Colonic mucosa (tissue), 4 donors: ENCODE measurements at regions not wholly inside any gene's neighbourhood (a gene's known extent, or its start where the extent isn't known, plus 50 kb on each side); places are given as distances from the start of the nearest gene placed in this dataset.

Experiments
- DNase-seq: peaks from one replicate; pipeline ENCODE4 v3.0.0-alpha.2; 2020
- H3K27ac ChIP-seq: fragments of 200-600 bp; one replicate; pipeline ENCODE4 v1.8.0; 2021
- H3K27me3 ChIP-seq: fragments of 200-600 bp; one replicate; pipeline ENCODE4 v1.8.0; 2021
- H3K36me3 ChIP-seq: fragments of 200-600 bp; one replicate; pipeline ENCODE4 v1.8.0; 2021
- H3K4me1 ChIP-seq: fragments of 200-600 bp; one replicate; pipeline ENCODE4 v1.8.0; 2021; ENCODE audit warnings: mild to moderate bottlenecking
- H3K4me3 ChIP-seq: fragments of 200-600 bp; one replicate; pipeline ENCODE4 v1.8.0; 2021
- H3K9ac ChIP-seq, 2 donors: one replicate each; pipeline ENCODE4 v1.7.0; 2013; ENCODE audit warnings: control low read depth in 2 of 2, low read depth in 2 of 2, low read length in 2 of 2
- H3K9me3 ChIP-seq: fragments of 200-600 bp; one replicate; pipeline ENCODE4 v1.8.0; 2021
- CTCF ChIP-seq: fragments of 200-600 bp; IDR thresholded peaks from one replicate; pipeline ENCODE4 v1.8.0; 2022; ENCODE audit warnings: antibody characterized with exemption, mild to moderate bottlenecking
- intact Hi-C: fragments of 100-400 bp; cut with DNase I; formaldehyde crosslinking; loops from one replicate; pipeline ENCODE4 v1.14.1; 2022
- donor health status: healthy.
- donor health status: DM: no; HTN: no; CAD: no.
- donor health status: DM: no; HTN: no; CAD: no.

DNA sequence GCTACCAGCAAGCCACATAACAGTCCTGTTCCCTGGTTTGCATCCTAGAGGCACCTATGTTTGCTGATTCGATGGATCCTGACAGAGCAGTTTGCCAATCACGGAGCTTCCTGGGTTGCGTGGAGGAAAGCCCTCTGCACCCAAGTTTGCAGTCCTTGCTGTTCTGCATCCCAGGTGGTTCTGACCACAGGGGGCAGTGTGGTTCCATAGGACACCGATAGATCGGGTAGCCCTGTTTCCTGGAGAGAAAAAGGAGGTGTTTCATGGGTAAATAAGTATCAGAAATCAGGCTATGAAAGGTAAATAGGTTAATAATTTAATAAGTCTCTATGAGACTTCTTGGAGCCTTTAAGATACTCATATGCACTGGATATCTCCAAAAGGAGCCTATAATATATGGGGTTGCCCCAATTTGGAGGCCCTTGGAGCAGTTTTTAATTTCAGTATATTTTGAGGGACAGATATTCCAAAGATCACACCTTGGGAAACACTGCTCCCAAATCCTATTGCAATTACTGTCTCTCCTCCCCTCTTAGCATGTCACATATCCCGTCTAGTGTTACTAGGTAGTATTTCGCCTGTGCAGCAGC, 194.6 kb upstream of the TPM1 start:
- peak; percentile 73 for TF ChIP-seq CTCF
- intact Hi-C loops, result loop anchor here (5.0 kb wide), 3 partner anchors 66 to 244 kb away; partner anchors contain the start of gene TPM1
- no peaks in the 10 kb centered on the region for H3K4me1 ChIP-seq

DNA sequence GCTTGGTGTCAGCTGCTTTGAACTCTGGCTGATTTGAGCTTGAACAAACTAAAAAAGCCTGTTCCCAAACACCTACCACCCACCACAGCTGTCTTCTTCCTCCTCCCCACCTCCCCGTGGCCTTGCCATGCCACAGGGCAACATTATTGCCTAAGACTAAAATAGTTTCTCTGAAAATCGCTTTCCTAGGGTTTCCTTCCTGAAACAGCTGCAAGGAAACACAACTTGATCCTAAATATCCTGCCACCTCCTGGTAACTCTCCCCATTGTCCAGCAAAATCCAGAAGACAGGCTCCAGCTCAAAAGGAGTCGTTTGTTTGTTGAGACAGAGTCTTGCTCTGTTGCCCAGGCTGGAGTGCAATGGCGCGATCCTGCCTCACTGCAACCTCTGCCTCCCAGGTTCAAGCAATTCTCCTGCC, 193.9 kb upstream of the TPM1 start:
- no peaks in the 10 kb centered on the region for H3K9me3 ChIP-seq
- no peaks in the 10 kb centered on the region for H3K36me3 ChIP-seq
- no peak overlapping the region for H3K9ac ChIP-seq
- H3K27ac ChIP-seq, result no peak overlapping the region
- no peak for DNase-seq
- intact Hi-C loops, result loop anchor here (5.0 kb wide), 3 partner anchors 66 to 244 kb away; partner anchors contain the start of gene TPM1
- no peak overlapping the region for H3K4me3 ChIP-seq
- no peaks in the 10 kb centered on the region for H3K4me1 ChIP-seq
- H3K27me3 ChIP-seq, result no peaks in the 10 kb centered on the region
- no peak for TF ChIP-seq CTCF

More for the DNA sequence above, 194.6 kb upstream of the TPM1 start:
- no peak overlapping the region for H3K9ac ChIP-seq
- no peak overlapping the region for H3K4me3 ChIP-seq
- peak; percentile 84 for DNase-seq
- H3K36me3 ChIP-seq, result no peaks in the 10 kb centered on the region
- H3K27ac ChIP-seq, result no peak overlapping the region
- no peaks in the 10 kb centered on the region for H3K27me3 ChIP-seq
- no peaks in the 10 kb centered on the region for H3K9me3 ChIP-seq

DNA sequence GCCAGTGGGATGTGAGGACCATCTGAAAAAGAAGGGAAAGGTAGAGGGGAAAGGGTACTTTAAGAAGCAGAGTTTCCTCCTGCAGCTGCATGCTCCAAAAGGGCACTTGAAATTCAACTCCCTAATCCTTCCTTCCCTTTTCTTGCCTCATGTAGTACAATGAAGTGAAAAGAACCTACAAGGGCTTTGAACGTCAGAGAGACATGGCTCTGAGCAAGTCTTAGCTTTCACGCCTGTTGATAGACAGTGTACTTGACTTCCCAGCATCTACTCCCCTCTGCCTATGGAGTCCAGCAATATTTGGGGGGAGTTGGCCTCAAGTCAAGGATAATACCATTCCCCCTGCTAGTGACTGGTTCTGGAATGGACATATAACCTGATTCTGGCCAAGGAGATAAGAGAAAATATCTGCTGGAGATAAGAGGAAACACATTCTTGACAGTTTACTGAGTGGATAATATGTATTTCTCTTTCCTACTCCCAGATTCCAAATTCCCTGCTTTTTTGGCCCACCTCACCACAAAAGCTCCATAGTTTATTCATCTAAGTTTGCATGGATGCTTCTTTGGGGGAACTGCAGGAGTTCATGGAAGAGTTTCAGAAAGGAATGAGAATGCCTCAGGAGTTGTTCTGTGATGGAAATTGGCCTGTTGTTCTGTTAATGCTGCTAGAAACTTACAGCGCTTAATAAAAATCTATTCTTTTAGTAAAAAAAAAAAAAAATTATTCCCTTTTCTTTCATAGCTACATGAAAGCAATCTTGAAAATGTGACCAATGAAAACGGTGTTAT, 193.0 kb upstream of the TPM1 start:
- H3K4me1 ChIP-seq, result no peaks in the 10 kb centered on the region
- no peaks in the 10 kb centered on the region for H3K36me3 ChIP-seq
- no peak overlapping the region for H3K9ac ChIP-seq
- no peak for TF ChIP-seq CTCF
- H3K9me3 ChIP-seq, result no peaks in the 10 kb centered on the region
- H3K27me3 ChIP-seq, result no peaks in the 10 kb centered on the region
- intact Hi-C loops, result loop anchor here (5.0 kb wide), 3 partner anchors 67 to 243 kb away; partner anchors contain the start of gene TPM1
- no peak overlapping the region for H3K4me3 ChIP-seq
- H3K27ac ChIP-seq, result no peak overlapping the region
- no peak for DNase-seq

DNA sequence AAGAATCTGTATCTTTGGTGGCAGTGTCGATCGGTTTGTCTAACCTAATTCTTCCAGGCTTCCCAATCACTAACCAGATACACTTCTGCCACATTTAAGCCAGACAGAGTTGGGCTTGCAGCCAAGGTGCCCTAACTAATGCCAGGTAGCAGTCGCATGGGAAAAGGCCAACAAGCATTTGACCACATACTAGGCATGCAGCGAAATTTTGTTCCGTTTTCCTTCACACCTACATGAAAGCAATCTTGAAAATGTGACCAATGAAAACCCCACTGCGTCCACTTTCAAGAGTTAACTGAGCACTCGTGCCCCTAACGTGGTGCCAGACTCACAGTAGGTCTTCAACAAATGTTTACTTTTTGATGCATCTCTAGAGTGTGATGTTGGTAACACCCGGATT, 192.2 kb upstream of the TPM1 start:
- no peak for TF ChIP-seq CTCF
- Histone ChIP-seq H3K9me3 (no peaks in the 10 kb centered on the region), H3K9ac (no peak overlapping the region), H3K4me1 (no peaks in the 10 kb centered on the region), H3K27me3 (no peaks in the 10 kb centered on the region), H3K36me3 (no peaks in the 10 kb centered on the region), H3K27ac (no peak overlapping the region), H3K4me3 (no peak overlapping the region)
- intact Hi-C loops, result no loop called here
- no peak for DNase-seq

DNA sequence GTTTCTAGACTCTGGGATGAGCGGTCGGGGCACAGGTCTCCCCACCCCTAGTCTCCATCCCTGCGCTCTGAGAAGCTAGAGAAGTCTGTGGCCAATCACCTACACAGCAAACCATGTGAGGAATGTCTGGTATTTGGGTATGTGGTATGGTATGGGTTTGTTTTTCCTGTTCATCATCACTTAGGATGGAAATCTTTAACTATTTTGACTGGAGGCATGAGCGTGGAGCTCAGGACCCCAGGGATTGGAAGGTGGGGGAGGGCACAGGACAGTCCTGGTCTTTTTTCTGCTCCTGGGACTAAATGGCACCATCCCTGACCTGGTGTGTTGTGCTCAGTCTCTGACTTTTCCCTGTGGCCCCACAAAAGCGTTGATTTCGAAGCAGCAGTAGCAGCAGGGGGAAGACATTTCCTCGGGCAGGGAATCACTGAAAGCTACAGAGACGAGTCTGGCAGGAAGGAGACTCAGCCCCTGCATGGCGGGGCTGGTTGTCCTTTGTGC, 191.7 kb upstream of the TPM1 start:
- intact Hi-C loops, result no loop called here
- Histone ChIP-seq H3K27me3 (no peaks in the 10 kb centered on the region), H3K36me3 (no peaks in the 10 kb centered on the region), H3K9me3 (no peaks in the 10 kb centered on the region), H3K27ac (no peak overlapping the region), H3K4me1 (no peaks in the 10 kb centered on the region), H3K9ac (no peak overlapping the region), H3K4me3 (no peak overlapping the region)
- TF ChIP-seq CTCF, result no peak
- DNase-seq, result no peak
